Activated CD4-positive, alpha-beta T cell treated with anti-CD3 and anti-CD28 coated beads, Interleukin-2, amount 10 ng/mL, durations not matched to agents 24 days and 14 days (primary cell): ENCODE measurements at regions not wholly inside any gene's neighbourhood (a gene's known extent, or its start where the extent isn't known, plus 50 kb on each side); places are given as distances from the start of the nearest gene placed in this dataset.

Experiments
- DNase-seq: peaks from one replicate; pipeline ENCODE4 v3.0.0; 2022
- H3K27ac Mint-ChIP-seq: one replicate; pipeline ENCODE4 v1.8.0; 2022; ENCODE audit warnings: mild to moderate bottlenecking, mixed read lengths
- H3K27me3 Mint-ChIP-seq: one replicate; pipeline ENCODE4 v1.8.0; 2022; ENCODE audit warnings: mixed read lengths
- H3K36me3 Mint-ChIP-seq: one replicate; pipeline ENCODE4 v1.8.0; 2022; ENCODE audit warnings: low read depth, mild to moderate bottlenecking, mixed read lengths
- H3K4me1 Mint-ChIP-seq: one replicate; pipeline ENCODE4 v1.8.0; 2021; ENCODE audit warnings: mixed read lengths
- H3K4me3 Mint-ChIP-seq: one replicate; pipeline ENCODE4 v1.8.0; 2022; ENCODE audit warnings: mild to moderate bottlenecking, moderate library complexity, mixed read lengths
- H3K9me3 Mint-ChIP-seq: one replicate; pipeline ENCODE4 v1.8.0; 2021; ENCODE audit warnings: mixed read lengths
- intact Hi-C: fragments of 100-400 bp; cut with micrococcal nuclease; formaldehyde crosslinking; loops from one replicate; pipeline ENCODE4 v1.15.1; 2023

GRCh38 chr3:193884027-193884426 is 251.9 kb upstream of the HES1 start:
- peaks cover 6% of the 10 kb centered on the region for H3K27me3 Mint-ChIP-seq
- H3K4me1 Mint-ChIP-seq, result no peaks in the 10 kb centered on the region
- H3K27ac Mint-ChIP-seq, result no peak overlapping the region
- no peaks in the 10 kb centered on the region for H3K36me3 Mint-ChIP-seq
- no peak for DNase-seq
- H3K4me3 Mint-ChIP-seq, result no peak overlapping the region
- intact Hi-C loops, result no loop called here
- no peaks in the 10 kb centered on the region for H3K9me3 Mint-ChIP-seq

GRCh38 chr3:193884652-193885051 is 251.3 kb upstream of the HES1 start:
- no peaks in the 10 kb centered on the region for H3K4me1 Mint-ChIP-seq
- DNase-seq, result no peak
- H3K27me3 Mint-ChIP-seq, result peaks cover 4% of the 10 kb centered on the region
- no peak overlapping the region for H3K4me3 Mint-ChIP-seq
- intact Hi-C loops, result no loop called here
- H3K36me3 Mint-ChIP-seq, result no peaks in the 10 kb centered on the region
- no peak overlapping the region for H3K27ac Mint-ChIP-seq
- H3K9me3 Mint-ChIP-seq, result no peaks in the 10 kb centered on the region

- no peaks in the 10 kb centered on the region for H3K27me3 Mint-ChIP-seq
- no peaks in the 10 kb centered on the region for H3K36me3 Mint-ChIP-seq
- no peaks in the 10 kb centered on the region for H3K4me1 Mint-ChIP-seq
- intact Hi-C loops, result no loop called here
- no peak overlapping the region for H3K27ac Mint-ChIP-seq
- H3K9me3 Mint-ChIP-seq, result no peaks in the 10 kb centered on the region
- H3K4me3 Mint-ChIP-seq, result no peak overlapping the region
- DNase-seq, result no peak
Measured at GRCh38 chr3:193885832-193886231, 250.1 kb upstream of the HES1 start.

GRCh38 chr3:193890016-193890897 is 245.7 kb upstream of the HES1 start:
- H3K4me1 Mint-ChIP-seq, result no peaks in the 10 kb centered on the region
- H3K27me3 Mint-ChIP-seq, result no peaks in the 10 kb centered on the region
- intact Hi-C loops, result no loop called here
- H3K36me3 Mint-ChIP-seq, result no peaks in the 10 kb centered on the region
- H3K4me3 Mint-ChIP-seq, result no peak overlapping the region
- no peak overlapping the region for H3K27ac Mint-ChIP-seq
- DNase-seq, result no peak
- H3K9me3 Mint-ChIP-seq, result no peaks in the 10 kb centered on the region

- H3K9me3 Mint-ChIP-seq, result no peaks in the 10 kb centered on the region
- DNase-seq, result no peak
- peaks cover 4% of the 10 kb centered on the region for H3K27me3 Mint-ChIP-seq
- no peaks in the 10 kb centered on the region for H3K36me3 Mint-ChIP-seq
- intact Hi-C loops, result no loop called here
- H3K4me3 Mint-ChIP-seq, result no peak overlapping the region
- no peaks in the 10 kb centered on the region for H3K4me1 Mint-ChIP-seq
- H3K27ac Mint-ChIP-seq, result no peak overlapping the region
Measured at GRCh38 chr3:193894121-193894863, 241.7 kb upstream of the HES1 start.

- Mint-ChIP-seq H3K27me3 (peaks cover 8% of the 10 kb centered on the region), H3K4me3 (no peak overlapping the region), H3K36me3 (no peaks in the 10 kb centered on the region), H3K4me1 (no peaks in the 10 kb centered on the region), H3K27ac (no peak overlapping the region), H3K9me3 (peaks cover 4% of the 10 kb centered on the region)
- intact Hi-C loops, result no loop called here
- DNase-seq, result no peak
Measured at GRCh38 chr3:193895409-193895808, 240.5 kb upstream of the HES1 start.

- Mint-ChIP-seq H3K27ac (no peak overlapping the region), H3K9me3 (peaks cover 4% of the 10 kb centered on the region), H3K36me3 (no peaks in the 10 kb centered on the region), H3K27me3 (peaks cover 13% of the 10 kb centered on the region), H3K4me3 (no peak overlapping the region), H3K4me1 (no peaks in the 10 kb centered on the region)
- intact Hi-C loops, result no loop called here
- DNase-seq, result no peak
Measured at GRCh38 chr3:193896419-193896818, 239.5 kb upstream of the HES1 start.

- Mint-ChIP-seq H3K4me3 (no peak overlapping the region), H3K36me3 (no peaks in the 10 kb centered on the region), H3K27ac (no peak overlapping the region), H3K4me1 (no peaks in the 10 kb centered on the region), H3K9me3 (peaks cover 4% of the 10 kb centered on the region), H3K27me3 (peaks cover 15% of the 10 kb centered on the region)
- no peak for DNase-seq
- intact Hi-C loops, result no loop called here
Measured at GRCh38 chr3:193897288-193897687, 238.7 kb upstream of the HES1 start.

GRCh38 chr3:193897731-193898180 is 238.2 kb upstream of the HES1 start:
- DNase-seq, result no peak
- Mint-ChIP-seq H3K4me1 (no peaks in the 10 kb centered on the region), H3K36me3 (no peaks in the 10 kb centered on the region), H3K4me3 (no peak overlapping the region), H3K27ac (no peak overlapping the region), H3K27me3 (peaks cover 15% of the 10 kb centered on the region), H3K9me3 (peaks cover 4% of the 10 kb centered on the region)
- intact Hi-C loops, result no loop called here

GRCh38 chr3:193899001-193899400 is 236.9 kb upstream of the HES1 start:
- intact Hi-C loops, result no loop called here
- no peak for DNase-seq
- Mint-ChIP-seq H3K27me3 (peaks cover 15% of the 10 kb centered on the region), H3K9me3 (peaks cover 4% of the 10 kb centered on the region), H3K4me3 (no peak overlapping the region), H3K4me1 (no peaks in the 10 kb centered on the region), H3K36me3 (no peaks in the 10 kb centered on the region), H3K27ac (no peak overlapping the region)

- no peaks in the 10 kb centered on the region for H3K36me3 Mint-ChIP-seq
- H3K4me1 Mint-ChIP-seq, result no peaks in the 10 kb centered on the region
- intact Hi-C loops, result no loop called here
- H3K9me3 Mint-ChIP-seq, result peaks cover 4% of the 10 kb centered on the region
- no peak overlapping the region for H3K27ac Mint-ChIP-seq
- H3K4me3 Mint-ChIP-seq, result no peak overlapping the region
- DNase-seq, result no peak
- peaks cover 15% of the 10 kb centered on the region for H3K27me3 Mint-ChIP-seq
Measured at GRCh38 chr3:193901007-193901406, 234.9 kb upstream of the HES1 start.

- DNase-seq, result no peak
- peaks cover 9% of the 10 kb centered on the region for H3K9me3 Mint-ChIP-seq
- intact Hi-C loops, result no loop called here
- peaks cover 15% of the 10 kb centered on the region for H3K27me3 Mint-ChIP-seq
- no peaks in the 10 kb centered on the region for H3K4me1 Mint-ChIP-seq
- no peak overlapping the region for H3K4me3 Mint-ChIP-seq
- no peak overlapping the region for H3K27ac Mint-ChIP-seq
- no peaks in the 10 kb centered on the region for H3K36me3 Mint-ChIP-seq
Measured at GRCh38 chr3:193902607-193903511, 233.1 kb upstream of the HES1 start.

GRCh38 chr3:193903512-193903817 is 232.5 kb upstream of the HES1 start:
- intact Hi-C loops, result no loop called here
- Mint-ChIP-seq H3K4me1 (no peaks in the 10 kb centered on the region), H3K9me3 (peaks cover 14% of the 10 kb centered on the region), H3K27ac (no peak overlapping the region), H3K27me3 (peaks cover 14% of the 10 kb centered on the region), H3K36me3 (no peaks in the 10 kb centered on the region), H3K4me3 (no peak overlapping the region)
- DNase-seq, result no peak

- Mint-ChIP-seq H3K27ac (no peak overlapping the region), H3K36me3 (no peaks in the 10 kb centered on the region), H3K9me3 (peaks cover 17% of the 10 kb centered on the region), H3K4me1 (no peaks in the 10 kb centered on the region), H3K4me3 (no peak overlapping the region), H3K27me3 (peaks cover 14% of the 10 kb centered on the region)
- no peak for DNase-seq
- intact Hi-C loops, result no loop called here
Measured at GRCh38 chr3:193903966-193904365, 232.0 kb upstream of the HES1 start.
